ENCODE measurements at regions not wholly inside any gene's neighbourhood (a gene's known extent, or its start where the extent isn't known, plus 50 kb on each side); places are given as distances from the start of the nearest gene placed in this dataset.
"Not testable (repeated sequence)": the region's sequence is repeated elsewhere in the genome, so short reads cannot be mapped to it uniquely, and the experiment has no call there.

- H3K27me3 ChIP-seq (ENCODE audit: control insufficient read depth, insufficient read depth, low read length) = no peaks in the 10 kb centered on the region
- no peak overlapping the region for H3K9ac ChIP-seq (ENCODE audit: low read length)
- no peaks in the 10 kb centered on the region for H3K9me3 ChIP-seq (ENCODE audit: control insufficient read depth, insufficient read depth, low read depth, low read length)
- H3K36me3 ChIP-seq (ENCODE audit: control insufficient read depth, insufficient read depth, low read length) = no peaks in the 10 kb centered on the region
- no peaks in the 10 kb centered on the region for H3K4me1 ChIP-seq (ENCODE audit: control insufficient read depth, insufficient read depth, low read length)
- no peak overlapping the region for H3K27ac ChIP-seq (ENCODE audit: low read depth, low read length)
- H3K4me3 ChIP-seq (ENCODE audit: low read depth, low read length) = no peak overlapping the region
Measured at GRCh38 chr5:123294544-123294943, 128.7 kb downstream of the CEP120 start.

GRCh38 chr5:123289210-123289609, 134.0 kb downstream of the CEP120 start:
- Histone ChIP-seq H3K4me3 (ENCODE audit: low read depth, low read length) (no peak overlapping the region), H3K9me3 (ENCODE audit: control insufficient read depth, insufficient read depth, low read depth, low read length) (no peaks in the 10 kb centered on the region), H3K4me1 (ENCODE audit: control insufficient read depth, insufficient read depth, low read length) (no peaks in the 10 kb centered on the region; the same call in 1 of the 2 replicates), H3K36me3 (ENCODE audit: control insufficient read depth, insufficient read depth, low read length) (no peaks in the 10 kb centered on the region), H3K9ac (ENCODE audit: low read length) (no peak overlapping the region), H3K27ac (ENCODE audit: low read depth, low read length) (no peak overlapping the region), H3K27me3 (ENCODE audit: control insufficient read depth, insufficient read depth, low read length) (peaks cover 18% of the 10 kb centered on the region)

- no peaks in the 10 kb centered on the region for H3K9me3 ChIP-seq (ENCODE audit: control insufficient read depth, insufficient read depth, low read depth, low read length)
Measured at GRCh38 chr5:123287881-123288280, 135.3 kb downstream of the CEP120 start.

GRCh38 chr5:123286891-123287290, 136.3 kb downstream of the CEP120 start:
- Histone ChIP-seq H3K4me3 (ENCODE audit: low read depth, low read length) (no peak overlapping the region), H3K36me3 (ENCODE audit: control insufficient read depth, insufficient read depth, low read length) (no peaks in the 10 kb centered on the region), H3K4me1 (ENCODE audit: control insufficient read depth, insufficient read depth, low read length) (no peaks in the 10 kb centered on the region; the same call in 1 of the 2 replicates), H3K27ac (ENCODE audit: low read depth, low read length) (no peak overlapping the region), H3K9ac (ENCODE audit: low read length) (no peak overlapping the region), H3K27me3 (ENCODE audit: control insufficient read depth, insufficient read depth, low read length) (peaks cover 18% of the 10 kb centered on the region), H3K9me3 (ENCODE audit: control insufficient read depth, insufficient read depth, low read depth, low read length) (no peaks in the 10 kb centered on the region)

More at GRCh38 chr5:123287881-123288280, 135.3 kb downstream of the CEP120 start:
- Histone ChIP-seq H3K9ac (ENCODE audit: low read length) (no peak overlapping the region), H3K27me3 (ENCODE audit: control insufficient read depth, insufficient read depth, low read length) (peaks cover 18% of the 10 kb centered on the region), H3K27ac (ENCODE audit: low read depth, low read length) (no peak overlapping the region), H3K4me3 (ENCODE audit: low read depth, low read length) (no peak overlapping the region), H3K36me3 (ENCODE audit: control insufficient read depth, insufficient read depth, low read length) (no peaks in the 10 kb centered on the region), H3K4me1 (ENCODE audit: control insufficient read depth, insufficient read depth, low read length) (no peaks in the 10 kb centered on the region; the same call in 1 of the 2 replicates)

GRCh38 chr5:123285122-123286023, 137.8 kb downstream of the CEP120 start:
- Histone ChIP-seq H3K27ac (ENCODE audit: low read depth, low read length) (no peak overlapping the region), H3K9ac (ENCODE audit: low read length) (peak overlapping the region; percentile 47), H3K4me1 (ENCODE audit: control insufficient read depth, insufficient read depth, low read length) (no peaks in the 10 kb centered on the region; the same call in 1 of the 2 replicates), H3K27me3 (ENCODE audit: control insufficient read depth, insufficient read depth, low read length) (peaks cover 18% of the 10 kb centered on the region), H3K36me3 (ENCODE audit: control insufficient read depth, insufficient read depth, low read length) (no peaks in the 10 kb centered on the region), H3K4me3 (ENCODE audit: low read depth, low read length) (peak overlapping the region; percentile 74), H3K9me3 (ENCODE audit: control insufficient read depth, insufficient read depth, low read depth, low read length) (no peaks in the 10 kb centered on the region)

- Histone ChIP-seq H3K36me3 (ENCODE audit: control insufficient read depth, insufficient read depth, low read length) (no peaks in the 10 kb centered on the region), H3K4me3 (ENCODE audit: low read depth, low read length) (no peak overlapping the region), H3K9ac (ENCODE audit: low read length) (no peak overlapping the region), H3K4me1 (ENCODE audit: control insufficient read depth, insufficient read depth, low read length) (no peaks in the 10 kb centered on the region; the same call in 1 of the 2 replicates), H3K9me3 (ENCODE audit: control insufficient read depth, insufficient read depth, low read depth, low read length) (no peaks in the 10 kb centered on the region), H3K27ac (ENCODE audit: low read depth, low read length) (no peak overlapping the region), H3K27me3 (ENCODE audit: control insufficient read depth, insufficient read depth, low read length) (peaks cover 18% of the 10 kb centered on the region)
Measured at GRCh38 chr5:123283499-123283898, 139.7 kb downstream of the CEP120 start.

- Histone ChIP-seq H3K27ac (ENCODE audit: low read depth, low read length) (no peak overlapping the region), H3K36me3 (ENCODE audit: control insufficient read depth, insufficient read depth, low read length) (no peaks in the 10 kb centered on the region), H3K9me3 (ENCODE audit: control insufficient read depth, insufficient read depth, low read depth, low read length) (no peaks in the 10 kb centered on the region), H3K4me1 (ENCODE audit: control insufficient read depth, insufficient read depth, low read length) (no peaks in the 10 kb centered on the region; the same call in 1 of the 2 replicates), H3K9ac (ENCODE audit: low read length) (no peak overlapping the region), H3K4me3 (ENCODE audit: low read depth, low read length) (no peak overlapping the region), H3K27me3 (ENCODE audit: control insufficient read depth, insufficient read depth, low read length) (peaks cover 18% of the 10 kb centered on the region)
Measured at GRCh38 chr5:123283031-123283430, 140.2 kb downstream of the CEP120 start.

- Histone ChIP-seq H3K27ac (ENCODE audit: low read depth, low read length) (no peak overlapping the region), H3K4me1 (ENCODE audit: control insufficient read depth, insufficient read depth, low read length) (no peaks in the 10 kb centered on the region; the same call in 1 of the 2 replicates), H3K27me3 (ENCODE audit: control insufficient read depth, insufficient read depth, low read length) (peaks cover 18% of the 10 kb centered on the region), H3K4me3 (ENCODE audit: low read depth, low read length) (no peak overlapping the region), H3K9me3 (ENCODE audit: control insufficient read depth, insufficient read depth, low read depth, low read length) (no peaks in the 10 kb centered on the region), H3K9ac (ENCODE audit: low read length) (no peak overlapping the region), H3K36me3 (ENCODE audit: control insufficient read depth, insufficient read depth, low read length) (no peaks in the 10 kb centered on the region)
Measured at GRCh38 chr5:123282444-123282843, 140.8 kb downstream of the CEP120 start.

GRCh38 chr5:123280854-123281253, 142.3 kb downstream of the CEP120 start:
- not testable (repeated sequence) for H3K4me1 ChIP-seq (ENCODE audit: control insufficient read depth, insufficient read depth, low read length); H3K9ac ChIP-seq (ENCODE audit: low read length); H3K4me3 ChIP-seq (ENCODE audit: low read depth, low read length); H3K9me3 ChIP-seq (ENCODE audit: control insufficient read depth, insufficient read depth, low read depth, low read length); H3K27ac ChIP-seq (ENCODE audit: low read depth, low read length); H3K36me3 ChIP-seq (ENCODE audit: control insufficient read depth, insufficient read depth, low read length)
- H3K27me3 ChIP-seq (ENCODE audit: control insufficient read depth, insufficient read depth, low read length) = peaks cover 11% of the 10 kb centered on the region

GRCh38 chr5:123279136-123279535, 144.1 kb downstream of the CEP120 start:
- Histone ChIP-seq H3K27ac (ENCODE audit: low read depth, low read length) (no peak overlapping the region), H3K9ac (ENCODE audit: low read length) (no peak overlapping the region), H3K9me3 (ENCODE audit: control insufficient read depth, insufficient read depth, low read depth, low read length) (no peaks in the 10 kb centered on the region), H3K27me3 (ENCODE audit: control insufficient read depth, insufficient read depth, low read length) (no peaks in the 10 kb centered on the region), H3K4me3 (ENCODE audit: low read depth, low read length) (no peak overlapping the region), H3K36me3 (ENCODE audit: control insufficient read depth, insufficient read depth, low read length) (no peaks in the 10 kb centered on the region), H3K4me1 (ENCODE audit: control insufficient read depth, insufficient read depth, low read length) (no peaks in the 10 kb centered on the region)

- Histone ChIP-seq H3K9ac (ENCODE audit: low read length) (no peak overlapping the region), H3K4me3 (ENCODE audit: low read depth, low read length) (no peak overlapping the region), H3K9me3 (ENCODE audit: control insufficient read depth, insufficient read depth, low read depth, low read length) (no peaks in the 10 kb centered on the region), H3K27ac (ENCODE audit: low read depth, low read length) (no peak overlapping the region), H3K27me3 (ENCODE audit: control insufficient read depth, insufficient read depth, low read length) (no peaks in the 10 kb centered on the region), H3K36me3 (ENCODE audit: control insufficient read depth, insufficient read depth, low read length) (no peaks in the 10 kb centered on the region), H3K4me1 (ENCODE audit: control insufficient read depth, insufficient read depth, low read length) (no peaks in the 10 kb centered on the region)
Measured at GRCh38 chr5:123278284-123278683, 144.9 kb downstream of the CEP120 start.

Measured in HUES6 (cell line).